Keratinocyte (primary cell): ENCODE measurements at regions not wholly inside any gene's neighbourhood (a gene's known extent, or its start where the extent isn't known, plus 50 kb on each side); places are given as distances from the start of the nearest gene placed in this dataset.

Experiments used
- DNase-seq: peaks from one replicate; pipeline ENCODE4 v3.0.0-alpha.2; 2011; ENCODE audit warnings: low read depth, missing footprints, low spot score
- FAIRE-seq: peaks from 2 replicates; lab custom pipeline; 2011; peaks lifted over from hg19 to GRCh38; lab: Jason Lieb, UNC
- H2AFZ ChIP-seq: 2 replicates; pipeline ENCODE4 v1.6.0; 2012; ENCODE audit warnings: low read length, control low read depth, inconsistent platforms; ENCODE audit not compliant: control insufficient read depth
- H3K27ac ChIP-seq: 2 replicates; pipeline ENCODE4 v1.5.1; 2011; ENCODE audit warnings: low read length; ENCODE audit not compliant: control insufficient read depth, insufficient read depth
- H3K27me3 ChIP-seq: 3 replicates; pipeline ENCODE4 v1.6.0; 2011; ENCODE audit warnings: low read length; ENCODE audit not compliant: control insufficient read depth, insufficient read depth; ENCODE audit errors: extremely low read depth
- H3K36me3 ChIP-seq, 2 experiments: 2 replicates in 1 of 2; 3 replicates in 1 of 2; pipeline ENCODE4 v1.5.1; 2011; ENCODE audit warnings: low read length in 2 of 2, mild to moderate bottlenecking in 1 of 2; ENCODE audit not compliant: control insufficient read depth in 2 of 2, insufficient read depth in 2 of 2; ENCODE audit errors: extremely low read depth in 1 of 2
- H3K4me1 ChIP-seq: 3 replicates; pipeline ENCODE4 v1.5.1; 2011; ENCODE audit warnings: low read length; ENCODE audit not compliant: control insufficient read depth, insufficient read depth; ENCODE audit errors: extremely low read depth
- H3K4me2 ChIP-seq: 3 replicates; pipeline ENCODE4 v1.6.0; 2011; ENCODE audit warnings: low read depth, low read length; ENCODE audit not compliant: control insufficient read depth, insufficient read depth; ENCODE audit errors: extremely low read depth
- H3K4me3 ChIP-seq, 3 experiments: fragments of 200-600 bp in 1 of 3; sonication (generic) in 1 of 3; 2 replicates in 2 of 3; 3 replicates in 1 of 3; pipeline ENCODE4 v1.5.1; 2011 to 2016; ENCODE audit warnings: low read length in 3 of 3, mild to moderate bottlenecking in 3 of 3, control low read depth in 2 of 3, inconsistent platforms in 1 of 3, low read depth in 1 of 3, mixed read lengths in 1 of 3, mixed run types in 1 of 3, moderate library complexity in 1 of 3; ENCODE audit not compliant: control insufficient read depth in 2 of 3, insufficient read depth in 2 of 3; ENCODE audit errors: extremely low read depth in 1 of 3
- H3K79me2 ChIP-seq: 2 replicates; pipeline ENCODE4 v1.6.0; 2012; ENCODE audit warnings: low read length; ENCODE audit not compliant: control insufficient read depth, insufficient read depth
- H3K9ac ChIP-seq: 3 replicates; pipeline ENCODE4 v1.6.0; 2011; ENCODE audit warnings: low read length; ENCODE audit not compliant: control insufficient read depth, insufficient read depth; ENCODE audit errors: extremely low read depth
- H3K9me1 ChIP-seq: 3 replicates; pipeline ENCODE4 v1.6.0; 2011; ENCODE audit warnings: low read length; ENCODE audit not compliant: control insufficient read depth, insufficient read depth; ENCODE audit errors: extremely low read depth
- H3K9me3 ChIP-seq: 2 replicates; pipeline ENCODE4 v1.5.1; 2012; ENCODE audit warnings: low read depth, low read length; ENCODE audit not compliant: control insufficient read depth
- H4K20me1 ChIP-seq: 3 replicates; pipeline ENCODE4 v1.6.0; 2011; ENCODE audit warnings: low read length; ENCODE audit not compliant: control insufficient read depth, insufficient read depth; ENCODE audit errors: extremely low read depth
- EZH2 ChIP-seq: IDR thresholded peaks from one replicate; pipeline ENCODE4 v1.6.1; 2012; ENCODE audit warnings: inconsistent platforms, mild to moderate bottlenecking, low read length, moderate library complexity
- dilution Hi-C: fragments of 300-500 bp; cut with MboI; formaldehyde crosslinking; loops from one replicate; pipeline ENCODE4 v1.7.0; 2020; ENCODE audit warnings: low sequenced_read_pairs; ENCODE audit not compliant: extremely low pct_ligation_motif_present
- TF ChIP-seq, protein P1 (sequence below), 3 experiments: IDR thresholded peaks in 1 of 3; conservative IDR thresholded peaks in 1 of 3; optimal IDR thresholded peaks in 1 of 3; 2 replicates in 2 of 3; 3 replicates in 1 of 3; pipeline versions ENCODE3 to v1.5.1; 2011; ENCODE audit warnings: low read length in 3 of 3, mild to moderate bottlenecking in 3 of 3, moderate library complexity in 2 of 3, control low read depth in 1 of 3, inconsistent platforms in 1 of 3; ENCODE audit not compliant: insufficient read depth in 2 of 3; ENCODE audit errors: extremely low read depth in 1 of 3

DNA sequence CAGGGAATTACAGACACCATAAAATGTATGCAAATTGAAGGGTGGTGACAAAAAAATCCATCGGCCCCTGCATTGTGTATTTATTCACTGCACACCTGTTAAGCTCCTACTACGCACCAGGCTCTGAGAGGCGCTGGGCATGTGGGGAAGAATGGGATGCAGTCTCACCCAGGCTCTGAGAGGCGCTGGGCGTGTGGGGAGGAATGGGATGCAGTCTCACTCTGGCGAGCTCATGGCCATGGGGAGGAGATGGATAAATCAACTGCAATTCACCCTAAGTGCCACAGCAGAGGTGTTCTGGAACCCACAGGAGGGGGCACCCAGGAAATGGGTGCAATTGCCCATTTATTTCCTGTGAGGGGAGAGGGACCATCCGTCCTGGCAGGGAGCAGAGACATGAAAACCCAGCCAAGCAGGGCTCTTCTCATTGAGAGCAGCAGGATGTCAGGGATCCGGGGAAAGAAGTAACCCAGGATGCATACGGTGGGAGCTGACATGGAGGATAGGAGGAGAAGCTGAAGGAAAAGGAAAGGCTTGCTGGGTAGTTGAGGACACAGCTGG, 798.7 kb downstream of the TBC1D22A start:
- TF ChIP-seq EZH2, result no peak
- TF ChIP-seq, protein P1, sequence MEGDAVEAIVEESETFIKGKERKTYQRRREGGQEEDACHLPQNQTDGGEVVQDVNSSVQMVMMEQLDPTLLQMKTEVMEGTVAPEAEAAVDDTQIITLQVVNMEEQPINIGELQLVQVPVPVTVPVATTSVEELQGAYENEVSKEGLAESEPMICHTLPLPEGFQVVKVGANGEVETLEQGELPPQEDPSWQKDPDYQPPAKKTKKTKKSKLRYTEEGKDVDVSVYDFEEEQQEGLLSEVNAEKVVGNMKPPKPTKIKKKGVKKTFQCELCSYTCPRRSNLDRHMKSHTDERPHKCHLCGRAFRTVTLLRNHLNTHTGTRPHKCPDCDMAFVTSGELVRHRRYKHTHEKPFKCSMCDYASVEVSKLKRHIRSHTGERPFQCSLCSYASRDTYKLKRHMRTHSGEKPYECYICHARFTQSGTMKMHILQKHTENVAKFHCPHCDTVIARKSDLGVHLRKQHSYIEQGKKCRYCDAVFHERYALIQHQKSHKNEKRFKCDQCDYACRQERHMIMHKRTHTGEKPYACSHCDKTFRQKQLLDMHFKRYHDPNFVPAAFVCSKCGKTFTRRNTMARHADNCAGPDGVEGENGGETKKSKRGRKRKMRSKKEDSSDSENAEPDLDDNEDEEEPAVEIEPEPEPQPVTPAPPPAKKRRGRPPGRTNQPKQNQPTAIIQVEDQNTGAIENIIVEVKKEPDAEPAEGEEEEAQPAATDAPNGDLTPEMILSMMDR (optimal IDR thresholded peaks at IDR 0.05 in 1 of 3, IDR thresholded peaks at IDR 0.05 in 1 of 3, conservative IDR thresholded peaks at IDR 0.05 in 1 of 3; ENCODE audit: extremely low read depth in 1 of 3, insufficient read depth in 2 of 3, low read length in 3 of 3), result no peak

DNA sequence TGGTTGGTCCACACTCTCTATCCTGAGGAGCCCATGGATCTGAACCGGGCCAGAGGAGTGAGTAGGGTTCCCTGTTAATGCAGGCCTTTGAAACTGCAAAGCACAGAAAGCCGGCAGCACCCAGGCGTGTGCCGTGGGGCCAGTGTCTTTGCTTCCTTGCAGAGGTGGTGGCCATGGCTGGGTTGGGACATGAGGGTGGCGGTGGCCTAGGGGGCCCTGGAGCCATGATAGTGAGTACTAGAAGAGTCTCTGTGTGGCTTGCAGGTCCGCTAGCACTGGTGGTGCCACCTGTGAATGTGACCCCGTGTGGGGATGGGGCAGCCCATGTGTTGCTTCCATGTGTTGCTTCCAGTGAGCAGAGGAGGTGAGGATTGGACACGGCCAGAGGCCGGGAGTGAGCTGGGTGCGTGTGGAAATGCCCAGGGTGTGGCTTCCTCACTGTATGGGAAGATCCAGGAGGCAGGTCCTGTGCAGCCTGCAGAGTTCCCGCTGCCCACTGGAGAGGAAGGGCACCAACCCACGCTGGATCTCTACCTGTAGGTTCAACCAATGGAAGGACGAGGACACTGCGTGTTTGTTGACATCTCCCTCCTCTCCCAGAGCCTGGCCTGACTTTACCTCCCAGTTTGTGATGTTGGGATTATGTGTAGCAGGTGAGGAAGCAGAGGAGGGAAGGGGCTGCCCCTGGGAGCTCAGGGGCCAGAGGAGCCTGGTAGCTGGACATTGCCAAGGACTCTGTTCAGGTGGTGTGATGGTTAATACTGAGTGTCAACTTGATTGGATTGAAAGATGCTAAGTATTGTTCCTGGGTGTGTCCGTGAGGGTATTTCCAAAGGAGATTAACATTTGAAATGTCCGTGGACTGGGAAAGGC, 796.6 kb downstream of the TBC1D22A start:
- TF ChIP-seq EZH2, result no peak
- TF ChIP-seq, protein P1 (optimal IDR thresholded peaks at IDR 0.05 in 1 of 3, IDR thresholded peaks at IDR 0.05 in 1 of 3, conservative IDR thresholded peaks at IDR 0.05 in 1 of 3; ENCODE audit: extremely low read depth in 1 of 3, insufficient read depth in 2 of 3, low read length in 3 of 3), result no peak
- H3K36me3 ChIP-seq, result no peaks in the 10 kb centered on the region
- DNase-seq, result no peak
- peaks cover 7% of the 10 kb centered on the region for H3K9me3 ChIP-seq
- H3K79me2 ChIP-seq, result no peaks in the 10 kb centered on the region
- no peaks in the 10 kb centered on the region for H4K20me1 ChIP-seq
- no peak overlapping the region for H3K27ac ChIP-seq
- dilution Hi-C loops, result no loop called here
- H3K27me3 ChIP-seq, result no peaks in the 10 kb centered on the region
- no peaks in the 10 kb centered on the region for H3K9me1 ChIP-seq
- H3K4me1 ChIP-seq, result no peaks in the 10 kb centered on the region
- H3K4me3 ChIP-seq, result no peak overlapping the region
- FAIRE-seq, result no peak
- H3K9ac ChIP-seq, result no peak overlapping the region
- no peak overlapping the region for H2AFZ ChIP-seq
- H3K4me2 ChIP-seq, result no peak overlapping the region

More for the DNA sequence above, 798.7 kb downstream of the TBC1D22A start:
- DNase-seq, result no peak
- H3K27ac ChIP-seq, result no peak overlapping the region
- no peak overlapping the region for H3K4me3 ChIP-seq
- no peaks in the 10 kb centered on the region for H3K79me2 ChIP-seq
- H3K27me3 ChIP-seq, result no peaks in the 10 kb centered on the region
- FAIRE-seq, result no peak
- H3K4me1 ChIP-seq, result no peaks in the 10 kb centered on the region
- H2AFZ ChIP-seq, result no peak overlapping the region
- no peaks in the 10 kb centered on the region for H4K20me1 ChIP-seq
- H3K9me1 ChIP-seq, result no peaks in the 10 kb centered on the region
- dilution Hi-C loops, result no loop called here
- H3K9ac ChIP-seq, result no peak overlapping the region
- H3K4me2 ChIP-seq, result no peak overlapping the region
- peaks cover 7% of the 10 kb centered on the region for H3K9me3 ChIP-seq
- no peaks in the 10 kb centered on the region for H3K36me3 ChIP-seq
